HG02610 (cell line): ENCODE measurements at regions not wholly inside any gene's neighbourhood (a gene's known extent, or its start where the extent isn't known, plus 50 kb on each side); places are given as distances from the start of the nearest gene placed in this dataset.
"Not testable (repeated sequence)": the region's sequence is repeated elsewhere in the genome, so short reads cannot be mapped to it uniquely, and the experiment has no call there.

ENCODE experiments used
- ATAC-seq: cut with Tn5 transposase; IDR thresholded peaks from one replicate; pipeline ENCODE4 v1.9.1; 2021; ENCODE audit warnings: mild to moderate bottlenecking, moderate library complexity; ENCODE audit not compliant: unreplicated experiment

DNA sequence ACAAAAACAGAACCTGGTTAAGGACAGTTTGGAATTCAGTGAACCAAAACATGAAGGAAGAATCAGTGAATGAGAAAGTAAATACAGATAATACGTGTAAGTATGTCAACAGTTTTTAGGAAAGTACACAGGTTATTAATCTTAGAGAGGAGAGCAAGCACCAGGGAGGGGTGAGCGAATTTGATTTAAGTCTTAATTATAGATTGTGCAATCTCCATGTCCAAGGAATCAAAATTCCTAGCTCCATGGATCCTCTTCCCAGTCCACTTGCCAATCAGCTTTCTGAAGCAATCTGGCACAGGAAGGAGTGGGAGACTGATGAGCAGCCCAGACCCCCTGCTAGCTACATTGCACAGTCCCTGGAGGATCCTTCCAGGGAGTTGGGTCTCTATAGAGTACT is 346.4 kb downstream of the SETD4 start:
- no peak for ATAC-seq

DNA sequence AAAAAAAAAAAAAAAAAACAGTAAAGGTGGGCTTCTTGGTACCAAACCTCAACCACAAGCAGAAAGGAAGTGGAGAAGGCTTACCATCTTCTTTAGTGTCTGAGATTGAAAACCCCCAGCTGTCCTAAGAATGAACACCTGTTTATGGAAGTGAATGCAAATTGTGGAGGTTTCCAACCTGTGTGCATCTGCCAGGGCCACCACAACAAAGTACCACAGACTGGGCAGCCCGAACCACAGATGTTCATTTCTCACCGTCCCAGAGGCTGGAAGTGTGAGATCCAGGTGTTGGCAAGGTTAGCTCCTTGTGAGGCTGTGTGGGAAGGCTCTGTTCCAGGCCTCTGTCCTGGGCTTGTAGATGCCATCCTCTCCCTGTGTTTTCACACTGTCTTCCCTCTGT is 348.7 kb downstream of the SETD4 start:
- ATAC-seq = no peak

DNA sequence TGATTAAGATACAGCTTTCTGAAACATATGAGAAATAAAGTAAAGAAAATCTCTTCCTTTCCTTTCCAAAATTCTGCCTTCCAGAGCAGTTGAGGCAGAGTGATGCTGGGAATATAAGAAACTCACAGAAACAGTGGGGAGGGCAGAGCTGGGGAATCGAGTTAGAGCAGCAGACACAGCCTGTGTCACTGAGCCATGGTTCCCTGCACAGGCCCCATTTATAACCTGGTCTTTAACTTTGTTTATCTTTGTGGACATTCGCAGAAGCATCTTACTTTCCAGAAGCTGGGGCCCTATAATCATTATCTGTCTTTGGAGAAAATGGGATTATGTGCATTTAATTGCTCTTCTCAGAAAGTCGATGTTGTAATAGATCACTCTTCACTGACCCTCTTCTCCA is 349.1 kb downstream of the SETD4 start:
- no peak for ATAC-seq

DNA sequence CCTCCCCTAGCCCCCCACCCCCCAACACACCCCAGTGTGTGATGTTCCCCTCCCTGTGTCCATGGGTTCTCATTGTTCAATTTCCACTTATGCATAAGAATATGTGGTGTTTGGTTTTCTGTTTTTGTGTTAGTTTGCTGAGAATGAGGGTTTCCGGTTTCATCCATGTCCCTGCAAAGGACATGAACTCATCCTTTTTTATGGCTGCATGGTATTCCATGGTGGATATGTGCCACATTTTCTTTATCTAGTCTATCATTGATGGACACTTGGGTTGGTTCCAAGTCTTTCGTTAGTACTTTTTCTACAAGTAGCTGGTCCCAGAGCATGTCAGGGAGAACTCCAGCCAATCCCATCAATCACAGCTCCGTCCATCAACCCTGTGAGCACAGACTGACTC is 350.3 kb downstream of the SETD4 start:
- ATAC-seq = not testable (repeated sequence)

DNA sequence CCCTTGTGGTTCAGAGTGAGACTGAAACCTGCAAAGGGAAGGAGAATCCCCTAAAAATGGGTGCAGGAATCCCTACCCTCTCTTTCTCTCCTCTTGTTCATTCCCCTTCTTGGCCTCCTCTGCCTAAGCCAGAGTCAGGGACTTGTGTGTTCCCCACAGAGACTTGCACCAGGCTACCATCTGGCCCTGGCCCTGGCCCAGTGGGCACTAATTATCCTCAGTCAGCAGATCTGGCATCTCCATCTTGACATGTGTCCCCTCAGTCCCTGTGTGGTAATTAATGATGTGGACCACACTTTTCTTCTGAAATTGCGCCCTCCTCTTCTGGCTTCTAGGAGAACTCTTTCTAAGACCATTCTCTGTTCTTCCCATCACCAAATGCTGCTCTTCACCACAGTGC is 354.4 kb downstream of the SETD4 start:
- no peak for ATAC-seq

DNA sequence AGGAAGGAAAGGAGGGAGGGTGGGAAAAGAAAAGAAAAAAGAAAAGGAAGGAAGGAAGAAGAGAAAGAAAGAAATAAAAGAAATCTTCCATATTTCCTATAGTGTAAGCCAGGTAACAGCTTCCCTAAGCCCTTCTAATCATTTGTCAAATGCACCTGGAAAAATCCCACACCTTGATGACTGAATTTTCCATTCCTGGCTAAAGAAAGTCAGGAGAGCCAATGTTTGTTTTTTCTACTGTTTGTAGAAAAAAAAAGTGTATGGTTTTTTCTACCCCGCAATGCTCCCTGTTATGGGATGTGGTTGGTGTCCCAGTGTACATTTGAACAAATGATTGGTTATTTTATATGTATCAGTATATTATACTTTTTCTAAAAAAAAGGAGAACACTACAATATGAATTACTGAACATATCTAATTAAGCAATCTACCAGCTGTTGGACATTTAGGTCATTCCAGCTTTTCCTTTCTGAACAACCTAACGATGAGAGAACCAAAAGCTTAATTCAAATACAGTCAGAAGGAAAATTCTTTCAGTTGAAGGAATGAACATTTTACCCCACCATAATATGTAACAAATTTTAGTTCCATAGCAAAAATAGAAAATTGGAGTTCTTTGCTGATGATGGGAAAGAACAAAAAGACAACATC is 355.0 kb downstream of the SETD4 start:
- no peak for ATAC-seq

DNA sequence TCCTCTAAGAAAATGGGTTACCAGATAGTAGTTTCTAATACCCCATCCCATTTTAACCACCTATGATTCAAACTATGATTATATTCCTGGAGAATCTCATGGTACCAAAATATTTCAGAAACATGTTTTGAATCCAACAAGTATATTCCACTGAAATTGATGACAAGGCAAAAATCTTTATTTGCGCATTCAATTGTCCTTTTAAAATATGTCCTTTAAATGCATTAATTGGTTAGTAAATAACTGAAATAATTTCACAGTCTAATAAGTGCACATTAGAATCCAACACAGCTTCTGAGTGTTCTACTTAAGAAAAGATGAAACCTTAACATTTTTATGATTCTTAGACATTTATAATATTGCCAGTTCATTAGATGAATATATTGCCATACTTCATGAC is 356.6 kb downstream of the SETD4 start:
- no peak for ATAC-seq

DNA sequence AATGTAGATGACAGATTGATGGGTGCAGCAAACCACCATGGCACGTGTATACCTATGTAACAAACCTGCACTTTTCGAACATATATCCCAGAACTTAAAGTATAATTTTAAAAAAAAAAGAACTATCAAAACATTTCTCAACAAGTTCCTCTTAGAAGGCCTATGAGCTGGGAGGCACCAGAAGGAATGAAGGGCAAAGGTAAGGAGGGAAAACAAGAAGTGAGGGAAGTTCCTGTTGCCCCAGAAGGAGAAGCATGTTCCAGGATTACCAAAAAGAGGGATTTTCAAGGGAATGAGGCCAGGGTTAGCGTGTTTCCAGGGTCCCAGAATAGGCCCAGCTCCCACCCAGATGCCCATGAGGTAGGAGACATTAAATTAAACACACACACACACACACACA is 361.0 kb downstream of the SETD4 start:
- ATAC-seq = no peak

DNA sequence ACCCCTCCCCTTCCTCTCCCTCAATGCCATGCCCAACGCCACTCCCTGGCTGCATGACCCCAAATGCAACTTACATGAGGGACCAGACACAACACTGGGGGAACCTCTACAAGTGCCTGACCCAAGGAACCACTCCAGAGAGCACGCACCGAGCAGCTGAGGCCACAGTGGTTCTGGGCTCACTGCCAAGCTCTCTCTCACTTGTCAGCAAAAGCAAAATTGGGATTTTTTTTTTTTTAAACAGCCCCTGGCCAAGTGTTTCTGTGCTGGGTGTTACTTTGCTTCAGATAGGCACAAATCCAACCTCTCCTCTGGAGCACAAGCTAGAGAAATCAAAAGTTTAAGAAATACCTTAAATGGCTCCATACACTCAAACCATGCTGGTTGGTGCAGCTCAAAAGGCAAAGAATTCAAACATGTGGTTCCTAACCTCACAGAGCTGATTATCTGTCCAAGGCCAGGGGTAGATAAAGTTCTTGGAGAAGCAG is 363.0 kb downstream of the SETD4 start:
- ATAC-seq = no peak

DNA sequence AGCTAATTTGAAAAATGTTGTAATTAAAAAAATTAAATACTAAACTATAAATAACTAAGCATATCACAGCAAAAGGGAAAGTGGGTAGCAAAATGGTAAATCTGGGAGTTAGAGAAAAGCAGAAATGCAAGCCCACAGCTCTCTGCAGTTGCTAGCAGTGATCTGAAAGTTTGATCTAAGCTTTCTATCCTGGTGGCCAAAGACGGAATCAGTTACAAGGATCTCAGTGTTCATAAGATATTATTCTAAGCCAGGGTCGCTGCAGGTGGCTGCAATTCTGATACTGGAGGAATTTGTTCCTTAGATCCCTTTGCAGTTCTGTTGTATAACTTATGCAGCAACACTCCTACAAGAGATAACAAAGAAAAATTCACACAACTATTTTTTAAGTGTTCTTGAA is 363.7 kb downstream of the SETD4 start:
- ATAC-seq = no peak

DNA sequence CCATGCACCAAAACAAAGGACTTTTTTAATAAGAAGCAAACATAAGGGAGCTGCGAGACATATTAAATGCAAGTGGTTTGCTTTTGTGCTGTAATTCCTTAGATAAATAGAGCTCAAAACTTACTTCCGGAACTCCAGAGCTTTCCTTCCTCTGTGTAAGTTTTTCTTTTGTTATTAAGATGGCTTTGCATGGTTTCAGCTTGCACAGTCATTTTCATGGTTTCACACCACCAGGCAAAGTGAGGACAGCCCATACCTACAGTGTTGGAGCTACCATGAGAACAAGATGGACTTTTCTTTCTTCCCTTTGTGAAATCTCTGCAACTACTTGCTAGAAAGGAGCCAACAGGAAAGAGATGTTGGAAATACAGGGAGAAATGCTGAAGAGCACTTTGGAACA is 368.0 kb downstream of the SETD4 start:
- no peak for ATAC-seq

DNA sequence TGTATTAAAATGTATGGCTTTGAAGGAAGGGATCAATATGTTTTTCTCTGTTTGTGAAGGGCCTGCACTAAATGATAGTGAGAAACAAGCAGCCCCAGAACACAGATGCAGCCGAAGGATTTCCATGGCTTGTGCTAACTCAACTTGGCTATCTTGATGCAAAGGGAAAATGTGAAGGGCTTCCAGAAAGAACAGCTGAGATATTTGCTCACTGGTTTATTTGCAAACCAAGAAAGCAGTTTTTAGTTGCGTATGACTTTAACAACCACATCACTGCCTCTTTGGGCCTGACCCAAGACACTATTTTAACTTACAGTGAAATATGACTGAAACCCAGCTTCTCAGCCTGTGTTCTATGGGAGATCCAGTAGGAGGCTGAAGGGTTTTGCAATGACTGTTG is 369.9 kb downstream of the SETD4 start:
- ATAC-seq = no peak

DNA sequence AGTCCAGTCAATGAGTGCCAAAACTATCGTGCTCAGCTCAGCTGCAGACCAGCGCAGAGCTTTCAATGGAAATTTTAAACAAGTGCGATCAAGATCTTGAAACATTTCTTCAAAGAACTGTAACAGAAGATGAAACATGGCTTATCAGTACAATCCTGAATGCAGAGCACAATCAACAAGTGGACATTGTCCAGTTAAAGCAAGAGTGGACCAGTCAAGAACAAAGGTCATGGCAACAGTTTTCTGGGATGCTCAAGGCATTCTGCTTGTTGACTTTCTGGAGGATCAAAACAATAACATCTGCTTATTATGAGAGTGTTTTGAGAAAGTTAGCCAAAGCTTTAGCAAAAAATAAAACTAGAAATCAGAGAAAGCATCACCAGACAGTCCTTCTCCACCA is 374.2 kb downstream of the SETD4 start:
- ATAC-seq = no peak

DNA sequence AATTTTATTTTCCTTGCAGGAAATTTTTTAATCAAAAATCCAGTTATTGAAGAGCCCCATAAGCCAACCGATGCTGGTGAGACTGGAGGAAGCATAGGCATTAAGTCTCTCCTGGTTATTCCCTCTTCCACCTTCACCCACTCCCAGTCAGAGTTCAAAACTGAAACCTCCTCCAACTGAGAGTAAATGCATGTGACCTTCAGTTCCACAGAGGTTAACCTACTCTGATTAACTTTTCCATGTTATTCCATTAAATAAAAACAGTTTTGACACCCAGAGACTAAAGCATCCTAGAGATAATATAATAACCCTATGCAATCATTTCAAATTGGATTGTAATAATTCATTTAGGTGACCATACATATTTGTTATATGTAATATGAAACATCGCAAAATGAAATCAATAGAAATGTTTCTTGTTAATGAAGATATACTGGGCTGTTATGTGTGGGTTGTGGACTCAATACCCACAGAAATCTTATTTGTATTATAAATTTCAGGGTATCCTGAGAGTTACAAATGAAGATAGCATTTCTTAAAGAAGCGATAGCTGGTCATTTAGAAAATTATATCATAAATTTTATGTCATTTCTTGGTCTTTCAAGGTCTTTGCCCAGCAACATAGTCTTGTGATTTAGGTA is 376.5 kb downstream of the SETD4 start:
- no peak for ATAC-seq

DNA sequence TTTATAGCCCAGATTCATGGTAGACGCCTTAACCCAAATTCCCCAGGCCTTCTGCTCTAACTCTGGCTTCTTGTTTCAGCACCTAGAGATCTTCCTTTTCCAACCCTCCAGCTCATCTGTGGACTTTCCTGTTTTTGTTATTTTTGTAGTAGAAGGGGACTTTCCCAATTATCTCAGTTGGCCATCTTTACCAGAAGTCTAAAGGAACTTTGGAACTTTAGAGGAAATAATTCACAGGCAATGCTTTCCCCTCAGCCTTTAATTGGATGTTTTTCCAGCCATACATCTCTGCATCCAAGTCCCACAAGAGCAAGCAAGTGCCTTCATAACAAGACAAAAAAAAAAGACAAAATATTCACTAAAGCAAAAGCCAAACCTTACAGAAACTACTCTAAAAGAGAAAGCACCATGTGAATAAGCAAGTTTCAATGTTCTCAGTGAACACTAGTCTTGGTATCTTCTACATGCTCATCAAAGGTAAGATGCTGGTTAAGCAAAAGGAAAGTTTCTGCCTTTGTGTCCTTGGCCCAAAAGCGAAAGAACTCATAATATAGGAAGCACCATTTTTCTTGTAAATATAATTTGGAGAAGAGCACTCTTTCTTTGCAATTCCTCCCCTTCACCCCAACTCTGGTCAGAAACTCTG is 377.3 kb downstream of the SETD4 start:
- ATAC-seq = no peak

DNA sequence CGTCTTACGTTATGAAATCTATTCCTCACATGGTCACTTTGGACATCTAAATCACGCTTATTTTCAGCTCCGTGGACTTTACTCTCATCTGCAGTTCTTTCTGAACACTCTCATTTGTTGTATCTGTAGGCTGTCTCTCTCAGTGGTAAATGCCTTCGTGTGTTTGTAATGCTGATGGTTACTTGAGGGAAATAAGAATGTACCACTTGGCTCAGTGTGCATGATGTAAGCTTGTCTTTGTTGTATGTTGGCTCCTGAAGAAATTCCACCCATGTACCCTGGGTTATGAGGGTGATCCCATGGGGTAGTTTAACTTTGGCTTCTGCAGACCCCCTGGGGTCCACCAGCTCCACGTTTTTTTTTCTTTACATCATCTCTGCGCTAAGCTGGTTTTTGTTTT is 378.4 kb downstream of the SETD4 start:
- ATAC-seq = no peak

DNA sequence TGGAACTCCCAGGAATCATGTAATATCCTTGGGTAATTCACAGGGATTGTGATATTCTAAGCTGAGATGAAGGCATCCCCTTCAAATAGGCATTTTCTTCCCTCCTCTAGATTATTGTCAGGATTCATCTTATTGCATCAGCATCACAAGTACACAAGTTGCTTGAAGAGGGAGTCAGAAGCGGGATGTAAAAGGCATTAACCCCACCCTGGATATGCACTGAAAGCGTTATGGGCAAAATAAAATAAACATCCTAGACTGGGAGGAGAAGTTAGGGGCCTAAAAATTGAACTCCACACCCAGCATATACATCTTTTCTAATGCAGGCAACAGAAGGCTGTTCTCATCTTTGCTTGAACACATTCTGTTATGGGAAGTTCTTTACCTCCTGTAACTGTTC is 381.2 kb downstream of the SETD4 start:
- ATAC-seq = no peak

DNA sequence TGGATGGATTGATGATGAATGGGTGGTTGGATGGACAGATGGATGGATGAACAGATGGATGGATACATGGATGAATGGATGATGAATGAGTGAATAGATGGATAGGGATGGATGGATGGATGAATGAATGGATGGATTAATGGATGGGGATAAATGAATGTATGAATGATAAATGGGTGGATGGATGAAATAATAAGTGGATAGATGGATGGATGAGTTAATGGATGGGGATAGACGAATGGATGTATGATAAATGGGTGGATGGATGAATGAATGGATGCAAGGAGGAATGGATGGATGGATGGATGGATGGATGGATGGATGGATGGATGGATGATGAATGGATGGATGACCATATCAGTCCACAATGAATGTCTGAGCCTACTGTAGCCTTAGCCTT is 381.9 kb downstream of the SETD4 start:
- no peak for ATAC-seq

DNA sequence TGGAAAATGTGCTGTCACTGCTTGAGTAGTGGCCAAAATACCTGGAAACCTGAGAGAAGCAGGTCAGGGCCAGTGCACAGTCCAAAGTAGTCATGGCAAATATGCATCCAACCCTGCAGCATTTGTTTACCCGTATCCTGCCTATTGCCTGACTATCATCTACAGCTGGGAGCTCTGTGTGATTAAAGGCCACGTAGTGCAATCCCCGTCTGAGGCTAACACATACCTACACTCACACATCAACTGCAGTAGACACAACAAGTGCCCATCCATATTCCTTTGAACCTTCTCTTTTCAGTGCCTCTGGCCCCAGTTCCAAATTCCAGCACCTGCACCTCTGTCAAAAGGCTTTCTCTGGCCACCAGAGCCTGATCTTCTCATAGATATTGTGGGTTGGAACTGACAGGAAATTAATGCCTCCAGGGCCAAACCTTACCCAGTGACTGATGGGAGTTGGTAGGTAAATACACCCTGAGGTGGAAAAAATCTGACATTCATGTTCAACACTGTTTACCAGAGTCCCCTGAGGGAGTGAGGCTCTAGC is 383.0 kb downstream of the SETD4 start:
- no peak for ATAC-seq

DNA sequence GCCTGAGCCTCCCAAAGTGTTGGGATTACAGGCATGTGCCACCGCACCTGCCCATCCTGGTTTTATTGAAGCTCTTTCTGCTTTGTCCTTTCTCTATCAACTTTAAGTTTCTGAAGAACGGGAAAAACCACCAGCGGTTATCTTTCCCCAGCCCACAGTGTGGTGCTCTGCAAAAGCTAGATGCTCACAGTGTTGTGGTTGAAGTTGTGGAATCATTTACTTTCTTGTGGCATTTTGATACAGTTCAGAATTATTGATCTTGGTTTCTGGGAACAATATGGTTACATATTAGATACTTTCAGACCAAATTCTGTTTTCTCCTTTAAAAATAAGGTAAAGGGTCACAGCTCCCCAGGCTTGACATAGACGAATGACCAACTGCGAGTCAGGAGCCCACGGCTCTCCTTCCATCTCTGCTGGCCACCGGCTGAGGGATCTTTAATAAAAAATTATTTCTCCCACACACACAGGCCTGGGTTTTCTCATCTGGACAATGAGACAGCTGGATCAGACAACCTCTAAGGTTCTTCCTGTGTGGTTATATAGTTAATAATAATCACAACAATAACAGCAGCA is 385.3 kb downstream of the SETD4 start:
- ATAC-seq = no peak

DNA sequence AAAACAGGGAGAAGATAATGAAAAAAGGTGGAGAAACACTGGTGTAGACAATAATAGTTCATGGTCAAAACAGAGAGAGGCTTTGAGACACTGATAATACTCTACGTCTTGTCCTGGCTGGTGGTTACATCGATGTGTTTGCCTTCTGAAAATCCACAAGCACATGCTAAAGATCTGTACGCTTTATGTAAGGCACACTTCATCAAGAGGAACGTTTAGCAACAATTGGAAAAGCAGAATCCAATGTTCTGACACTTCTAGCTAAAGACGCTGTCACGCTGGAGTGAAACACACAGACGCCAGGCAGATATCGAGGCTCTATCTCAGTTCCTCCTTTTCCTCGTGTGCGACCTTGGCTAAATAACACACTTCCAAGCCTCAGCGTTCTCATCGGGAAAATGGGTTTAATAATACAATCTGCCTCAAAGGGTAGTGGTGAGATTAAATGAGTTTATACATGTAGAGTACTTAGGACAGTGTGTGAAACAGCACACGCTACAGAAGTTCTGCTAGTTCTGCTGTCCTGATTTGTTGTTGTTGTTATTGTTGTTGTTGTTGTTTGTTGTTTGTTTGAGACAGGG is 386.1 kb downstream of the SETD4 start:
- ATAC-seq = no peak
